Upper lobe of left lung (tissue), 4 donors: ENCODE measurements at regions not wholly inside any gene's neighbourhood (a gene's known extent, or its start where the extent isn't known, plus 50 kb on each side); places are given as distances from the start of the nearest gene placed in this dataset.

ENCODE experiments used
- CTCF ChIP-seq, 6 experiments: fragments of 450-650 bp in 4 of 6; fragments of 200-600 bp in 2 of 6; sonication (generic) in 2 of 6; IDR thresholded peaks; one replicate each; pipeline ENCODE4 v1.5.1; 2016 to 2019; ENCODE audit warnings: antibody characterized with exemption in 6 of 6
- EP300 ChIP-seq, 4 donors: sonication (generic); formaldehyde crosslinking; IDR thresholded peaks; one replicate each; pipeline ENCODE4 v1.5.1; 2017; ENCODE audit warnings: antibody characterized with exemption in 4 of 4, control low read depth in 2 of 4
- POLR2AphosphoS5 ChIP-seq, 2 donors: sonication (generic); formaldehyde crosslinking; IDR thresholded peaks; one replicate each; pipeline ENCODE4 v1.5.1; 2017; ENCODE audit warnings: antibody characterized with exemption in 2 of 2

GRCh38 chr15:46460431-46461094, 825.7 kb downstream of the SQOR start:
- TF ChIP-seq POLR2AphosphoS5 (IDR thresholded peaks at IDR 0.05) = no peak
- no peak for TF ChIP-seq CTCF (IDR thresholded peaks at IDR 0.05)
- TF ChIP-seq EP300 (IDR thresholded peaks at IDR 0.05) = no peak
